Adrenal gland (tissue), 5 donors: ENCODE measurements at regions not wholly inside any gene's neighbourhood (a gene's known extent, or its start where the extent isn't known, plus 50 kb on each side); places are given as distances from the start of the nearest gene placed in this dataset.

Experiments used
- POLR2A ChIP-seq, 2 donors: fragments of 450-650 bp; IDR thresholded peaks; one replicate each; pipeline ENCODE4 v1.6.1; 2017; ENCODE audit warnings: antibody characterized with exemption in 2 of 2, mild to moderate bottlenecking in 2 of 2, moderate library complexity in 1 of 2
- TF ChIP-seq, protein P1 (sequence below), 6 experiments: fragments of 450-650 bp in 4 of 6; fragments of 200-600 bp in 2 of 6; sonication (generic) in 1 of 6; IDR thresholded peaks; 1 replicate in 5 of 6; 2 replicates in 1 of 6; pipeline versions ENCODE4 v1.5.1 to v1.8.0; 2016 to 2021; ENCODE audit warnings: antibody characterized with exemption in 6 of 6, mild to moderate bottlenecking in 2 of 6, moderate library complexity in 1 of 6
- donor health status: DM: no; HTN: no; CAD: no.

DNA sequence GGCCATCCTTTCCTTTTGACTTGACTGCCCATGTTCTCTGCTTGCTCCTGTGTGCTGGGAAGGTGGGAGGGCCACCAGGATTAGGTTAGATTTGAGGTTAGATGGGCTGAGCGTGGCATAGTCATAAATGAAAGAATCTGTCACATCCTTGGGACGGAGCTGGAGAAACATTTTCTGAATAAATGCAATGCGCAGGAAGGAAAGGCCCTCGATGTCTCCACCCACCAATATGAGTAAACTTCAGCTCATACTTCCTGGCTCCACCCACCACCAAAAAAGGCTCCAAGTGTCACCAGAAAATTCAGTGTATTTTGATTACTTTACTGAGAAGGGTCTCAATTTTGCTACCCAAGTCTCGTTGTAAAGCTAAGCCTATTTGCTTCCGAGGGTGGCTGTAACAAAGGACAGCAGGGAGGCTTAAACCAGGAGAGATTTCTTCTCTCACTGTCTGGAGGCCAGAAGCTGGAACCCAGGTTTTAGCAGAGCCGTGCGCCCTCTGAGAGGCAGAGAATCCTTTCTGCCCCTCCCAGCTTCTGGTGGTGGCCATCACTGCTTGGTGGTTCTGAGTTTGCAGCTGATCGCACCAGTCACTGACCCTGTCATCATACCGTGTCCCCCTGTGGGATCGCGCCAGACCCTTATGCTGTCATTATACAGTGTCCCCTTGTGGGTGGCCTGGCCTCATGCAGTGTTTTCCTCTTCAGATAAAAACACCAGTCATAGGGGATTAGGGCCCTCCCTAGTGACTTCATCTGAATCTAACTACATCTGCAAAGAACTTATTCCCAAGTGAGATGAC is 137.8 kb downstream of the TTLL2 start:
- TF ChIP-seq, protein P1, sequence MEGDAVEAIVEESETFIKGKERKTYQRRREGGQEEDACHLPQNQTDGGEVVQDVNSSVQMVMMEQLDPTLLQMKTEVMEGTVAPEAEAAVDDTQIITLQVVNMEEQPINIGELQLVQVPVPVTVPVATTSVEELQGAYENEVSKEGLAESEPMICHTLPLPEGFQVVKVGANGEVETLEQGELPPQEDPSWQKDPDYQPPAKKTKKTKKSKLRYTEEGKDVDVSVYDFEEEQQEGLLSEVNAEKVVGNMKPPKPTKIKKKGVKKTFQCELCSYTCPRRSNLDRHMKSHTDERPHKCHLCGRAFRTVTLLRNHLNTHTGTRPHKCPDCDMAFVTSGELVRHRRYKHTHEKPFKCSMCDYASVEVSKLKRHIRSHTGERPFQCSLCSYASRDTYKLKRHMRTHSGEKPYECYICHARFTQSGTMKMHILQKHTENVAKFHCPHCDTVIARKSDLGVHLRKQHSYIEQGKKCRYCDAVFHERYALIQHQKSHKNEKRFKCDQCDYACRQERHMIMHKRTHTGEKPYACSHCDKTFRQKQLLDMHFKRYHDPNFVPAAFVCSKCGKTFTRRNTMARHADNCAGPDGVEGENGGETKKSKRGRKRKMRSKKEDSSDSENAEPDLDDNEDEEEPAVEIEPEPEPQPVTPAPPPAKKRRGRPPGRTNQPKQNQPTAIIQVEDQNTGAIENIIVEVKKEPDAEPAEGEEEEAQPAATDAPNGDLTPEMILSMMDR (IDR thresholded peaks at IDR 0.05), result no peak
- no peak for TF ChIP-seq POLR2A (IDR thresholded peaks at IDR 0.05)
